Body of pancreas (tissue), 4 donors: ENCODE measurements at regions not wholly inside any gene's neighbourhood (a gene's known extent, or its start where the extent isn't known, plus 50 kb on each side); places are given as distances from the start of the nearest gene placed in this dataset.

ENCODE experiments used
- ATAC-seq: fragments of 150-250 bp; one replicate; pipeline ENCODE4 v1.9.1; 2016
- DNase-seq, 4 donors: peaks; one replicate each; pipeline ENCODE4 v3.0.0-alpha.2; 2019
- H3K27ac ChIP-seq, 4 donors: fragments of 200-600 bp; sonication (generic); 1 replicate in 3 of 4; 2 replicates in 1 of 4; pipeline versions ENCODE4 v1.5.1 to v1.6.1; 2016 to 2019; ENCODE audit warnings: mild to moderate bottlenecking in 1 of 4, mixed read lengths in 1 of 4, moderate library complexity in 1 of 4
- H3K27me3 ChIP-seq, 2 donors: fragments of 200-600 bp; sonication (generic); one replicate each; pipeline ENCODE4 v1.6.0; 2016; ENCODE audit warnings: mild to moderate bottlenecking in 1 of 2
- H3K36me3 ChIP-seq, 2 donors: fragments of 200-600 bp; sonication (generic); replicated peaks in 1 of 2; 2 replicates each; pipeline ENCODE4 v1.5.1; 2016; ENCODE audit warnings: low read depth in 2 of 2; ENCODE audit not compliant: insufficient read depth in 1 of 2
- H3K4me1 ChIP-seq: fragments of 200-600 bp; sonication (generic); one replicate; pipeline ENCODE4 v1.6.0; 2016
- H3K4me3 ChIP-seq, 2 donors: fragments of 200-600 bp; sonication (generic); 1 replicate in 1 of 2; 2 replicates in 1 of 2; pipeline ENCODE4 v1.5.1; 2016 to 2019
- H3K9me3 ChIP-seq, 3 donors: fragments of 200-600 bp; sonication (generic); 1 replicate in 2 of 3; 2 replicates in 1 of 3; pipeline ENCODE4 v1.5.1; 2016
- CTCF ChIP-seq, 7 experiments: fragments of 450-650 bp in 4 of 7; fragments of 200-600 bp in 3 of 7; sonication (generic) in 3 of 7; IDR thresholded peaks; one replicate each; pipeline ENCODE4 v1.5.1; 2016 to 2019; ENCODE audit warnings: antibody characterized with exemption in 7 of 7
- POLR2A ChIP-seq, 3 donors: fragments of 450-650 bp; IDR thresholded peaks; one replicate each; pipeline ENCODE4 v1.6.1; 2016; ENCODE audit warnings: antibody characterized with exemption in 3 of 3, mild to moderate bottlenecking in 2 of 3
- WGBS, 2 donors: methylation state at CpG; one replicate each; pipeline ENCODE4 v1.1.5; 2017; 5-methylcytosine and 5-hydroxymethylcytosine counted together
- intact Hi-C: fragments of 100-400 bp; cut with DNase I; formaldehyde crosslinking; loops from one replicate; pipeline ENCODE4 v1.15.1; 2023

- no peak overlapping the region for H3K27ac ChIP-seq
- no peaks in the 10 kb centered on the region for H3K27me3 ChIP-seq
- no peaks in the 10 kb centered on the region for H3K4me1 ChIP-seq
- no peaks in the 10 kb centered on the region for H3K9me3 ChIP-seq
- ATAC-seq (no peak), DNase-seq (no peak)
- intact Hi-C loops, result no loop called here
- TF ChIP-seq POLR2A (IDR thresholded peaks at IDR 0.05), result no peak
- TF ChIP-seq CTCF (IDR thresholded peaks at IDR 0.05), result no peak
- no peaks in the 10 kb centered on the region for H3K36me3 ChIP-seq
- H3K4me3 ChIP-seq, result no peak overlapping the region
Measured at GRCh38 chr6:47118611-47119010, 76.5 kb upstream of the ADGRF1 start.

- Histone ChIP-seq H3K4me3 (no peak overlapping the region), H3K27ac (no peak overlapping the region), H3K9me3 (no peaks in the 10 kb centered on the region), H3K27me3 (no peaks in the 10 kb centered on the region), H3K4me1 (no peaks in the 10 kb centered on the region), H3K36me3 (no peaks in the 10 kb centered on the region)
- ATAC-seq (no peak), DNase-seq (no peak)
- WGBS, 2 donors, result 88 to 90% methylated on average over 5 of the region's 5 CpGs
- TF ChIP-seq CTCF (IDR thresholded peaks at IDR 0.05), result no peak
- no peak for TF ChIP-seq POLR2A (IDR thresholded peaks at IDR 0.05)
- intact Hi-C loops, result no loop called here
Measured at GRCh38 chr6:47117314-47117713, 75.2 kb upstream of the ADGRF1 start.

GRCh38 chr6:47116606-47117005 is 74.5 kb upstream of the ADGRF1 start:
- no peak overlapping the region for H3K27ac ChIP-seq
- H3K36me3 ChIP-seq, result no peaks in the 10 kb centered on the region
- H3K9me3 ChIP-seq, result no peaks in the 10 kb centered on the region
- no peak for DNase-seq
- 85 to 88% methylated on average over 6 of the region's 6 CpGs for WGBS, 2 donors
- H3K4me3 ChIP-seq, result no peak overlapping the region
- no peaks in the 10 kb centered on the region for H3K27me3 ChIP-seq
- TF ChIP-seq POLR2A (IDR thresholded peaks at IDR 0.05) (no peak), CTCF (IDR thresholded peaks at IDR 0.05) (no peak)
- H3K4me1 ChIP-seq, result peaks cover 2% of the 10 kb centered on the region
- intact Hi-C loops, result no loop called here
- no peak for ATAC-seq

GRCh38 chr6:47116086-47116485 is 74.0 kb upstream of the ADGRF1 start:
- no peak overlapping the region for H3K4me3 ChIP-seq
- WGBS, 2 donors, result 64 to 82% methylated on average over 2 of the region's 2 CpGs
- ATAC-seq, result no peak
- H3K9me3 ChIP-seq, result no peaks in the 10 kb centered on the region
- TF ChIP-seq POLR2A (IDR thresholded peaks at IDR 0.05) (no peak), CTCF (IDR thresholded peaks at IDR 0.05) (no peak)
- H3K4me1 ChIP-seq, result peaks cover 3% of the 10 kb centered on the region
- DNase-seq, result no peak
- no peaks in the 10 kb centered on the region for H3K36me3 ChIP-seq
- no peaks in the 10 kb centered on the region for H3K27me3 ChIP-seq
- no peak overlapping the region for H3K27ac ChIP-seq
- intact Hi-C loops, result no loop called here

GRCh38 chr6:47114460-47114859 is 72.3 kb upstream of the ADGRF1 start:
- Histone ChIP-seq H3K4me3 (no peak overlapping the region), H3K27ac (no peak overlapping the region), H3K36me3 (no peaks in the 10 kb centered on the region), H3K9me3 (no peaks in the 10 kb centered on the region), H3K4me1 (peaks cover 3% of the 10 kb centered on the region), H3K27me3 (no peaks in the 10 kb centered on the region)
- DNase-seq (no peak), ATAC-seq (no peak)
- intact Hi-C loops, result no loop called here
- TF ChIP-seq POLR2A (IDR thresholded peaks at IDR 0.05) (no peak), CTCF (IDR thresholded peaks at IDR 0.05) (no peak)
- WGBS, 2 donors, result 87 to 91% methylated on average over 4 of the region's 4 CpGs
